Fibroblast of lung (primary cell): ENCODE measurements at regions not wholly inside any gene's neighbourhood (a gene's known extent, or its start where the extent isn't known, plus 50 kb on each side); places are given as distances from the start of the nearest gene placed in this dataset.

ENCODE experiments used
- CTCF ChIP-seq, 2 donors: IDR thresholded peaks in 1 of 2; conservative IDR thresholded peaks in 1 of 2; 1 replicate in 1 of 2; 2 replicates in 1 of 2; pipeline ENCODE4 v1.5.1; 2011 to 2012; ENCODE audit warnings: low read length in 2 of 2, control low read depth in 1 of 2, inconsistent platforms in 1 of 2, low read depth in 1 of 2, mild to moderate bottlenecking in 1 of 2
- EZH2 ChIP-seq: IDR thresholded peaks from 2 replicates; pipeline ENCODE4 v1.5.1; 2012; ENCODE audit warnings: low read length, control low read depth, mild to moderate bottlenecking; ENCODE audit errors: missing control alignments

DNA sequence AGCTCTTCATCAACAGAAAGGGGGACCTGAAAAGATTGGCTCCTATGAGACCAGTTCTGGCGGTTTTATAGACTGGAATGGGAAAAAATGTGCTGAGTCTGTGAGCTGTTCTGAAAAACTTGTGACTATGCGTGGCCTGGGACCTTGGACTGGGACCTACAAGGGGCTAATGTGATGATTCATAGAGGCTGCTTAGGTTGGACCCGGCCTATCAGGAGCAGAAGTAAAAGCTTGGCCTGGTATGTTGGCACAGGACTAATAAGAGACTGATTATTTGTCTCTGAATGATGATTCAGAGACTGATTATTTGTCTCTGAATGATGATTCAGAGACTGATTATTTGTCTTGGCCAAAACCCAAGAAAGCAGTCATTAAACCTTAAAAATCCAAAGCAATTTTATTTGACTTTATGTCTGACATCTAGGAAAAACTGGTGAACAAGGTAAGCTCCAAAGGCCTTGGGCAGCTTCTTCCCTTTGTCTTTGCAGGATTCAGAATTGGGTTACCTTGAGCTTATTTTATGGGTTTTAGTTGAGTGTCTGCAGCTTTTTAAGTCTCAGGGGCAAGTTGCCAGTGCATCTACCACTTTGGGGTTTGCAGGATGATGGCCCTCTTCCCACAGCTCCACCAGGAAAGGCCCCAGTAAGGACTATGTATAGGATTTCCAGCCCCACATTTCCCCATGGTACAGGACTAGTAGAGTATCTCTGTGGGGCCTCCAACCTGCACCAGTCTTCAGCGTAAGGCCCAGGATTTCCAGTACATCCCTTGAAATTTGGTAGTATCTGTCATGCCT, 390.3 kb downstream of the KDM5D start:
- TF ChIP-seq CTCF (conservative IDR thresholded peaks at IDR 0.05 in 1 of 2, IDR thresholded peaks at IDR 0.05 in 1 of 2; ENCODE audit: low read depth in 1 of 2, low read length in 2 of 2) (no peak), EZH2 (no peak)
